Urothelium cell line (cell line): ENCODE measurements at regions not wholly inside any gene's neighbourhood (a gene's known extent, or its start where the extent isn't known, plus 50 kb on each side); places are given as distances from the start of the nearest gene placed in this dataset.
"Not testable (repeated sequence)": the region's sequence is repeated elsewhere in the genome, so short reads cannot be mapped to it uniquely, and the experiment has no call there.

Experiments used
- DNase-seq: peaks from one replicate; pipeline ENCODE4 v3.0.0; 2011; ENCODE audit warnings: low spot score, mixed read lengths
- FAIRE-seq: peaks from 2 replicates; lab custom pipeline; 2011; peaks lifted over from hg19 to GRCh38; lab: Jason Lieb, UNC

- DNase-seq (no peak), FAIRE-seq (no peak)
These were observed 180.2 kb downstream of the PTPRU start for GRCh38 chr1:29416267-29417146.

- DNase-seq: no peak
- FAIRE-seq: no peak
These were observed 179.5 kb downstream of the PTPRU start for GRCh38 chr1:29415861-29416260.

DNA sequence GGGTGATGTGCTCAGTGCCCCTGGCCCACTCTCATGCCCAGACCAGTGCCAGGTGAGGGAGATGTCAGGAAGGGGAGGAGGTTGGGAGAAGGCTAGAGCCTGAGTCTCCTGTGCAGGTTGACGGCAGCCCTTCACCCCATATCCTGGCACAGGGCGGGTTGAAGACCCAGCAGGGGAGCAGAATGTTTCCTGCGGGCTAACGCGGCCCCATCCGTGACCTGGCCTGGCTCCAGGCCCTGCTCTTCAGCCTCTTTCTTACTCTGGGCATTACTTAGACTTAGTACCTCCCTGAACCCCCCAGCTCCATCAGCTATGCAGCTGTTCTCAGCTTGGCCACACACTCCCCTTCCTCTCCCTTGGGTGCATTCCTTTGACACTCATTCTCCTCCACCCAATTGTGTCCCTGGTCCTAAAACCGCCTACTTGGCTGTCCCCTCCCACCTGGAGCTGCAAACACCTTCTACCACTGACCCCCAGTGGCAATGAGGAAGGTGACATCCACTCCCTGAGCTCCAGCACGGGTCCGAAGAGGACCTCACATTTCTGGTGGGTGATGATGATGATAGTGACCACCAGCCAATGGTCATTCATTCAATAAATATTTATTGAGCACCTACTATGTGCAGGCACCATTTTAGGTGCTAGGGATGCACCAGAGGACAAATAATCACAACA is 179.0 kb downstream of the PTPRU start:
- FAIRE-seq (no peak), DNase-seq (peak; percentile 29)

- DNase-seq (no peak), FAIRE-seq (no peak)
These were observed 177.8 kb downstream of the PTPRU start for GRCh38 chr1:29414086-29414485.

- FAIRE-seq: no peak
- no peak for DNase-seq
These were observed 177.3 kb downstream of the PTPRU start for GRCh38 chr1:29413661-29414060.

DNA sequence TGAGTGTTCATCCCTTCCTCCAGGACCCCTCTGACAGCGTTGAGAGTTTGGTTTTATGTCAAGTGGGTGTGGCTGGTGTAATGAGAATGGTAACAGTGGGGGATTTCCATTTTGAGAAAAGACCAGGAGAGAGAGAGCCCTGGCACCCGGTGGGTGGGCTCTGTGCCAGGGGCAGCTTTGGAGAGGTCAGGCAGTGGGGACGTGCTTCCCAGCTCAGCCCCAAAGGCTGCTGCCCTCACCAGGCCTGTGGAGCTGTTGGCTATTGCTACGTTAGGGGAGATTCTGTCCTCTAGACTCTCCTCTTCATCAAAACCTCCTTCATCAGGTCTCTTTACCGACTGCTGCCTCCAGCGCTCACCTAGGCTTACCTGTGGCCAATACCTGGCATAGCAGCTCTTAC is 176.3 kb downstream of the PTPRU start:
- FAIRE-seq: no peak
- DNase-seq: no peak

DNA sequence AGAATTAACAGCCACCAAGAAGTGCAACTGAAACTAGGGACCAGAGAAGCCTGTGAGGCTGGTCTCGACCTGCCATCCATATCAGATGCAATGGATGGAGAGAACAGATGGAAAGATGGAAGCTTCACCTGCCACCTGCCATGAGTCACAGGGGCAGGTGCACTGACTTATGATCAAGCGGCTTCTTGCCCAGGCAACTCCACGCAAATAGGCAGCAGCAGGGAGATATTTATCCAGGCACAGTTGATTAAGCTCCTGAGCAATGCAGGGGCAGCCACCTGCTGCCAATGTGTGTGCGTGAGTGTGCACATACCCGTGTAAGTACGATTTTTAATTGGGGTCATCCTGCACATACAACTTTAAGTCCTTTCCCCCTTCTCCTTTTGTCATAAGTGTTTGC is 174.2 kb downstream of the PTPRU start:
- FAIRE-seq (no peak), DNase-seq (no peak)

GRCh38 chr1:29409616-29410015 is 173.3 kb downstream of the PTPRU start:
- DNase-seq (no peak), FAIRE-seq (no peak)

- no peak for FAIRE-seq
- no peak for DNase-seq
These were observed 172.7 kb downstream of the PTPRU start for GRCh38 chr1:29408831-29409605.

- DNase-seq (no peak), FAIRE-seq (no peak)
These were observed 170.5 kb downstream of the PTPRU start for GRCh38 chr1:29406814-29407213.

DNA sequence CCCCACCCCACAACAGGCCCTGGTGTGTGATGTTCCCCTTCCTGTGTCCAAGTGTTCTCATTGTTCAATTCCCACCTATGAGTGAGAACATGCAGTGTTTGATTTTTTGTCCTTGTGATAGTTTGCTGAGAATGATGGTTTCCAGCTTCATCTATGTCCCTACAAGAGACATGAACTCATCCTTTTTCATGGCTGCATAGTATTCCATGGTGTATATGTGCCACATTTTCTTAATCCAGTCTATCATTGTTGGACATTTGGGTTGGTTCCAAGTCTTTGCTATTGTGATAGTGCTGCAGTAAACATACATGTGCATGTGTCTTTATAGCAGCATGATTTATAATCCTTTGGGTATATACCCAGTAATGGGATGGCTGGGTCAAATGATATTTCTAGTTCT is 163.9 kb downstream of the PTPRU start:
- FAIRE-seq, DNase-seq: not testable (repeated sequence)

GRCh38 chr1:29399465-29399864 is 163.1 kb downstream of the PTPRU start:
- DNase-seq (no peak), FAIRE-seq (no peak)

- DNase-seq: peak; percentile 38
- FAIRE-seq: no peak
These were observed 162.1 kb downstream of the PTPRU start for GRCh38 chr1:29398431-29398830.

DNA sequence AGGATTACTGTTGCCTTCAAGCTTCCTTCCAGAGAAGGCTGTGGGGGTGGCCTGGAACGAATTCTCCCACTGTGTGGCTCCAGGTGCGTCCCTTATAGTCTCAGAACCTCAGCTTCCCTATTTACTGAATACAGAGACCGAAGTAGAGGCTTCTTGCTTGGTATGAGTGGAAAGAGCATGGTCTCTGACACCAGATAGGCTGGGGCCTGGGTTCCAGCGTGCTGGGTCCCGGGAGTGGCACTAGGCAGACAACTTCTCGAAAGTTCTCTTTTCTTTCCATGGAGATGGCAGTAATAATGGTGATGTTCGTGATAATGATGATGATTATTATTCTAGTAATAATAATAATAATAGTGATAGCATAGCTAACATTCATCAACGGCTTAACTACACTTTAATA is 161.7 kb downstream of the PTPRU start:
- FAIRE-seq (no peak), DNase-seq (no peak)

DNA sequence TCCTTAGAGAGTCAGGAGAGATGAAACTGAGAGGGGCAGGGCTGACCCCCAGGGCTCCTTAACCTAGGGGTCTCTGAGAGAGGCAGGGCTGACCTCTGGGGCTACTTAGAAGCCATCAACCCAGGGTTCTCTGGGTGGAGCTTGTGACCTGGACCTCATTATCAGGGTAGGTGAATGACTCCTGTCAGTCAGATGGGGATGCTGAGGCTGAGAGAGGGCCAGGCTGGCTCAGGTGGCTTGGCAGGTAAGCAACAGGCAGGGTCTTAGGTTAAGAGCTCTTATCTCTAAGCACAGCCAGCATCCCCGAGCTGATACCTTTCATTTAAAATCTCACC is 160.9 kb downstream of the PTPRU start:
- FAIRE-seq (no peak), DNase-seq (no peak)

DNA sequence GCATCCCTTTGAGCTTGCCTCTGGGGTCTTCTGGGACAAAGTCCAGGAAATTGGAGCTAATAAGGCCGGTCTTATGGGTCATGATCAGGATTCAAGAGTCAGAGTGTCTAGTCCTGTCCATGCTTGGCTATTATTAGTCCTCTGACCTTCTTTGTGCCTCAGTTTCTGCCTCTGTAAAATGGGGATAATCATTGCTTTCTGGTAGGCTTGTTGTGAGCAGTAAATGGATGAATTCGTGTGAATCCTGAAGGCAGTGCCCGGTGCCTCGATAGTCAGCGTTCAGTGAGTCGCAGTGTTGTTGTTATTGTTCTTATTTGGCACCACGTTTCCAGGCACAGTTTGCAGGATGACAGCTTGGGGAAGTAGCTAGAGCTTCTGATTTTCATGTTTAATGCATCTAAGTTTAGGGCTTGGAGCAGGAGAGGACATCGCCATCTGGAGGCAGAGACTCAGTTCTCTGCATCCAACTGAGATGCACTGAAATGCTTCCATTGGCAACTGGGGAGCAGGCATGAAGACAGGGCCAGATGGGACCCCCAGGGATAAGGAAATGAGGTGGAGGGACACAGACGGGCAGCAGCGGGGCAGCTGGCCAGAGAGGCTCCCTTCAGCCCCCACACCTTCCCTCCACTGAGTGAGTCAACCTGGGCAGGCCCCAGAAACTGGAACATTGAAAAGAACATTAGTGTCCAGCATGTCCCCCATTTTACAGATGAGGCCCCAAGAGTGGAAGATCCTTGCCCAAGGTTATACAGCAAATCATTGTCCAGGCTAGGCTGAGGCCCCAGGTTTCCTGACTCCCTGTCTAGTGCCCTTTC is 160.3 kb downstream of the PTPRU start:
- FAIRE-seq: no peak

DNA sequence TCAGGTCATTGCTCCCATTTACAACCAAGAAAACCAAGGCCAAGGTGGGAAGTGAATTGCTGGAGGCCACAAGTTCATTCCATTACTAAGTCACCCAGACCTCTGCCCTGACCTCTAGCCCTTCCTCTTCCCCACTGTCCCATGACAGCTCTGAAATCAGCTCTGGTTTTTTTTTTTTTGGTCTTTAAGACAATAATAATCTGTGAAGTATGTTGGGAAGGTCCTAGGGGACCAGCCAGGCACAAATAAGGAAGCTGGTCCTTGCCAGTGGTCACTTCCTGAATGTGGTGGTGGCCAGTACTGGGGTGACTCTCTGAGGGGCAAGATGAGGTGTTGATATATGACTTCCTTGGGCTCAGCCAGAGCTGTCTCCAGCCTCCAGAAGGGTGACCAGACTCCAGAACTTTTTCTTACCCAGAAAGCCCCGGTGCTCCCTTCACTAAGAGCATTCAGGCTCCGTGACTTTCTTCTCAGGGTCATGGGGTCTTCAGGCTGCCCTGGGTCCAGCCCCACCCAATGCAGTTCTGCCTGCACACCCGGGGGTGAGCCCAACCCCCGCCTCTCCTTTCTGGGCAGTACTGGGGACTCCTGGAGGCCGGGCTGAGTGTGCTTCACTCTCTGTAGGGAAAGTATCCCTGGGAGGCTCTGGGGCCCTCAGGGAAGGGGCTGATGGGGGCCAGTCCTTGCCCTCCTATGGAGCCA is 159.6 kb downstream of the PTPRU start:
- FAIRE-seq: no peak

More for the DNA sequence above, 160.3 kb downstream of the PTPRU start:
- no peak for DNase-seq

DNA sequence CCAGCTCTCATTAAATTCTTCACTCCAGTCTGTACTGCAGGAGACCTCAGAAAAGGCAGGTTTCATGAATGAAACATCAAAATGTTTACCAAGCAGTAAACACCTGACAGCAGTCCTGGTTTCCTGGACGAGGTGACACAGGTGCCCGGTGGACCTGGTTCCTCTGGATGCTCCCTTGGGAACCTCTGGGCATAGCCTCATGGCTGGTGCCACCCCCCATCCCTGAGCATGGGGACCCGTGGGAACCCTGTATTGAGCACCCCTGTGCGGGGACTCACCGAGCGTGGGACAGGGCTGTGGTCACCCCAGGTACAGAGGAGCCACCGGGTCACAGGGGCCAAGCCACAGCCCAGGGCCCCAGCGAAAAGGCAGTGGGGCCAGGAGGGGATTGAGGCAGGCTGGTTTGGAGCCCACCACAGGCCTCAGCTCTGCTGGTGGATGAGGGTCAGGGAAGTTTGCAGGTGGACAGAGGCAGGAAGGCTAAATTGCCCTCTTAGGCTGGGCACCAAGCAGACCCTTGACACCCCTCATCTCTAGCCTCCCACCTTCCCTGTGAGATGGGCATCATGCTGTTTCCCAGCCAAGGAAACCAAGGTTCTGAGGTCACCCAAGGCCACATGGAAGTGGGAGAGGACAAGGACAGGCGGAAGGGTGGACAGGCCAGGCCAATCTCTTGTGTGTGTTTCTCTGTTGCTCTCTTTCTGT is 158.4 kb downstream of the PTPRU start:
- DNase-seq (no peak), FAIRE-seq (no peak)

More for the DNA sequence above, 159.6 kb downstream of the PTPRU start:
- DNase-seq: no peak

DNA sequence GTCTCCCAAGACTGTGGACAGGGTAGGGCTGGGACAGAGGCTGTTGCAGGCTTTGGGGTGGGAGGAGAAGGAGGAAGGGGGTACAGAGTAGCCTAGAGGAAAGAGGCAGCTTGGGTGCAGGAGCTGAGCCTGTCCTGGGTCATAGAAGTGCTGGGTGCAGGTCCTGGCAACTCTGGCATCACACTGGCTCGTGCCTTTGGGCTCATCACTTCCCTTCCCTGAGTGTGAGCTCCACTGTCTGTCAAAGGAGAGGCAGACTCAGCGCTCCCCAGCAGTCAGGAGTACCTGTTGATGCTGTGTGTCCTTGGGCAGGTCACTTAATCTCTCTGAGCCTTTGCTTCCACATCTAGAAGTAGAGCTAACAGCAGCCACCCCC is 157.1 kb downstream of the PTPRU start:
- FAIRE-seq: no peak
- DNase-seq: no peak
